Body of pancreas (tissue), 4 donors: ENCODE measurements at regions not wholly inside any gene's neighbourhood (a gene's known extent, or its start where the extent isn't known, plus 50 kb on each side); places are given as distances from the start of the nearest gene placed in this dataset.

Experiments
- CTCF ChIP-seq, 7 experiments: fragments of 450-650 bp in 4 of 7; fragments of 200-600 bp in 3 of 7; sonication (generic) in 3 of 7; IDR thresholded peaks; one replicate each; pipeline ENCODE4 v1.5.1; 2016 to 2019; ENCODE audit warnings: antibody characterized with exemption in 7 of 7
- POLR2A ChIP-seq, 3 donors: fragments of 450-650 bp; IDR thresholded peaks; one replicate each; pipeline ENCODE4 v1.6.1; 2016; ENCODE audit warnings: antibody characterized with exemption in 3 of 3, mild to moderate bottlenecking in 2 of 3

- no peak for TF ChIP-seq CTCF (IDR thresholded peaks at IDR 0.05)
- no peak for TF ChIP-seq POLR2A (IDR thresholded peaks at IDR 0.05)
These were observed 125.9 kb upstream of the JAG1 start for GRCh38 chr20:10799735-10800134.
